GM12892 (cell line): ENCODE measurements at regions not wholly inside any gene's neighbourhood (a gene's known extent, or its start where the extent isn't known, plus 50 kb on each side); places are given as distances from the start of the nearest gene placed in this dataset.

Experiments
- POLR2A ChIP-seq: IDR thresholded peaks from 2 replicates; pipeline ENCODE4 v1.6.1; 2011; ENCODE audit warnings: low read depth, low read length, control low read depth
- TAF1 ChIP-seq: IDR thresholded peaks from 2 replicates; pipeline ENCODE4 v1.6.1; 2011; ENCODE audit warnings: low read depth, mild to moderate bottlenecking, control low read depth, low read length, borderline replicate concordance

DNA sequence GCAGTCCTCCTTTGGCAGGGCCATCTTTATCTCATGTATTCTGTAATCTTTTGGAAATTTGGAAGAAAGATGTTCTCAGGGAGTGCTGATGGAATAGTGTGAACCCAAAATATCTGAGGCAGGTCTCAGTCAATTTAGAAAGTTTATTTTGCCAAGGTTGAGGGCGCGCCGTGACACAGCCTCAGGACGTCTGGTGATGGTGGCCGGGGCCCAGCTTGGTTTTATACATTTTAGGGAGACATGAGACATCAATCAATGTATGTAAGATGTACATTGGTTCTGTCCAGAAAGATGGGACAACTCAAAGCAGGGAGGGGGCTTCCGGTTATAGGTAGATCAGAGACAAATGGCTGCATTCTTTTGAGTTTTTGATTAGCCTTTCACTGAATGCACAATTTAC, 89.8 kb downstream of the ERMARD start:
- TF ChIP-seq POLR2A (no peak), TAF1 (no peak)
